ENCODE measurements at regions not wholly inside any gene's neighbourhood (a gene's known extent, or its start where the extent isn't known, plus 50 kb on each side); places are given as distances from the start of the nearest gene placed in this dataset.

DNA sequence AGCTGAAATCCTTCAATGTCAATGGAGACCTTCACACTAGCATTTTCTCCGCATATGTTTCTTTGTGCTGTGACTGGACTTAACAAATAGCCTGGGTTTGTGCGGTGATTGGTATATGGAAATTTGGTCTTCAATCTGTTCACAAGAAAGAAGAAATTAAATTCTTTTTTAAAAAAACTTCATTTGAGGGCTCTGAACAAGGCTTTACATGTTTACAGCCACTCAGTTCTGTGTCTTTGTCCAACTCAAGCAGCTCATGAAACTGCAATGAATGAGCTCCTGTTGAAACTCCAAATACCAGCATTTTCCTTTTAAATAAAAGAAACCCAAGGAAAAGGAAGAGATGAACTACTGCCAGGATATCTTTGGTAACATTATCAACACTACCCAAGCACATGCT is 57.3 kb downstream of the PIK3C2A start:
- ChIA-PET CTCF (ENCODE audit: low intra/inter-chr PET ratio) (no interaction called here), POLR2A (interaction anchor here (1.1 kb wide), 1 partner anchor 9 kb away, joined by 5 read pairs; no protein-coding TSS in a partner anchor)
- H2AFZ ChIP-seq (ENCODE audit: low read depth, low read length), result no peak overlapping the region
- peaks cover 2 to 12% of the 10 kb centered on the region in 2 experiments; a peak in 4 of 5 replicates for H3K4me1 ChIP-seq (replicated peaks in 1 of 2; ENCODE audit: control insufficient read depth in 2 of 2, insufficient read depth in 2 of 2, low read length in 2 of 2)
- intact Hi-C loops (cut with micrococcal nuclease), result no loop called here
- FAIRE-seq, result no peak
- ATAC-seq, result no peak
- no peak overlapping the region for H3K4me2 ChIP-seq (ENCODE audit: insufficient read depth, low read length)
- no peak overlapping the region for H3K4me3 ChIP-seq
- no peak for DNase-seq (ENCODE audit: extremely low read depth in 1 of 4, low spot score in 3 of 4)
- no peaks in the 10 kb centered on the region for H3K27me3 ChIP-seq (ENCODE audit: control insufficient read depth in 2 of 2, insufficient read depth in 2 of 2, low read length in 2 of 2)
- no peaks in the 10 kb centered on the region for H3K79me2 ChIP-seq (ENCODE audit: control insufficient read depth, insufficient read depth, low read length)
- 100% methylated on average over 2 of the region's 2 CpGs for WGBS (ENCODE audit: insufficient coverage, low coverage, missing lambda C conversion rate)
- BruUV-seq (replicated peaks), result no TSS peak
- no peaks in the 10 kb centered on the region for H3K9me1 ChIP-seq (ENCODE audit: control insufficient read depth, insufficient read depth, low read length)
- H3K27ac ChIP-seq (ENCODE audit: extremely low read depth, low read depth, low read length), result no peak overlapping the region
- no peaks in the 10 kb centered on the region for H4K20me1 ChIP-seq (replicated peaks; ENCODE audit: control insufficient read depth, insufficient read depth, low read length)
- H3K9me3 ChIP-seq (replicated peaks; ENCODE audit: control insufficient read depth, insufficient read depth, low read depth, low read length), result no peaks in the 10 kb centered on the region
- H3K9ac ChIP-seq (ENCODE audit: insufficient read depth in 1 of 2, low read depth in 2 of 2, low read length in 2 of 2), result no peak overlapping the region
- TF ChIP-seq, protein P1, sequence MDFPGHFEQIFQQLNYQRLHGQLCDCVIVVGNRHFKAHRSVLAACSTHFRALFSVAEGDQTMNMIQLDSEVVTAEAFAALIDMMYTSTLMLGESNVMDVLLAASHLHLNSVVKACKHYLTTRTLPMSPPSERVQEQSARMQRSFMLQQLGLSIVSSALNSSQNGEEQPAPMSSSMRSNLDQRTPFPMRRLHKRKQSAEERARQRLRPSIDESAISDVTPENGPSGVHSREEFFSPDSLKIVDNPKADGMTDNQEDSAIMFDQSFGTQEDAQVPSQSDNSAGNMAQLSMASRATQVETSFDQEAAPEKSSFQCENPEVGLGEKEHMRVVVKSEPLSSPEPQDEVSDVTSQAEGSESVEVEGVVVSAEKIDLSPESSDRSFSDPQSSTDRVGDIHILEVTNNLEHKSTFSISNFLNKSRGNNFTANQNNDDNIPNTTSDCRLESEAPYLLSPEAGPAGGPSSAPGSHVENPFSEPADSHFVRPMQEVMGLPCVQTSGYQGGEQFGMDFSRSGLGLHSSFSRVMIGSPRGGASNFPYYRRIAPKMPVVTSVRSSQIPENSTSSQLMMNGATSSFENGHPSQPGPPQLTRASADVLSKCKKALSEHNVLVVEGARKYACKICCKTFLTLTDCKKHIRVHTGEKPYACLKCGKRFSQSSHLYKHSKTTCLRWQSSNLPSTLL (IDR thresholded peaks at IDR 0.05), result no peak
- TF ChIP-seq CEBPB (tag; IDR thresholded peaks at IDR 0.05) (no peak), SIN3B (IDR thresholded peaks at IDR 0.05; ENCODE audit: low read depth) (no peak), FOXA3 (CRISPR knock-in tag; conservative IDR thresholded peaks at IDR 0.05 in 1 of 2, IDR thresholded peaks at IDR 0.05 in 1 of 2) (no peak), CBX1 (IDR thresholded peaks at IDR 0.05; ENCODE audit: low read depth) (no peak), ZNF764 (CRISPR knock-in tag; IDR thresholded peaks at IDR 0.05; ENCODE audit: low read depth) (no peak), XRCC3 (IDR thresholded peaks at IDR 0.05) (no peak), JUN (IDR thresholded peaks at IDR 0.05; ENCODE audit: borderline replicate concordance, low read depth, low read length) (no peak), JUN (CRISPR knock-in tag; IDR thresholded peaks at IDR 0.05; ENCODE audit: borderline replicate concordance) (no peak), ZKSCAN1 (IDR thresholded peaks at IDR 0.05; ENCODE audit: low read depth, low read length) (no peak)
- in situ Hi-C loops (cut with MboI), result no loop called here
- peaks cover 20% of the 10 kb centered on the region; the same call in 2 of the 3 replicates for H3K36me3 ChIP-seq (ENCODE audit: control insufficient read depth, insufficient read depth, low read length)

Measured in K562 (cell line).